ENCODE measurements at regions not wholly inside any gene's neighbourhood (a gene's known extent, or its start where the extent isn't known, plus 50 kb on each side); places are given as distances from the start of the nearest gene placed in this dataset.

- Histone ChIP-seq H3K9me3 (no peaks in the 10 kb centered on the region), H3K27ac (no peak overlapping the region), H3K27me3 (no peaks in the 10 kb centered on the region), H3K4me1 (no peaks in the 10 kb centered on the region), H3K4me3 (no peak overlapping the region), H3K36me3 (no peaks in the 10 kb centered on the region)
- TF ChIP-seq CTCF (IDR thresholded peaks at IDR 0.05) = no peak
- DNase-seq (no peak), ATAC-seq (no peak), FAIRE-seq (no peak)
- 77 to 86% methylated on average over 5 of the region's 5 CpGs for WGBS, 2 donors
- intact Hi-C loops (cut with DNase I) = no loop called here
Measured at GRCh38 chr20:52012079-52012478, 179.5 kb downstream of the ZFP64 start.

- no peaks in the 10 kb centered on the region for H3K36me3 ChIP-seq
- DNase-seq (no peak), ATAC-seq (no peak), FAIRE-seq (no peak)
- TF ChIP-seq CTCF (IDR thresholded peaks at IDR 0.05) = no peak
- intact Hi-C loops (cut with DNase I) = no loop called here
- H3K4me1 ChIP-seq = no peaks in the 10 kb centered on the region
- 77 to 80% methylated on average over 3 of the region's 3 CpGs for WGBS, 2 donors
- H3K9me3 ChIP-seq = no peaks in the 10 kb centered on the region
- no peaks in the 10 kb centered on the region for H3K27me3 ChIP-seq
- H3K4me3 ChIP-seq = no peak overlapping the region
- H3K27ac ChIP-seq = no peak overlapping the region
Measured at GRCh38 chr20:52011093-52011492, 180.5 kb downstream of the ZFP64 start.

GRCh38 chr20:52010541-52010940, 181.0 kb downstream of the ZFP64 start:
- 68 to 75% methylated on average over 11 of the region's 11 CpGs for WGBS, 2 donors
- Histone ChIP-seq H3K27me3 (no peaks in the 10 kb centered on the region), H3K4me1 (no peaks in the 10 kb centered on the region), H3K9me3 (no peaks in the 10 kb centered on the region), H3K36me3 (no peaks in the 10 kb centered on the region), H3K27ac (no peak overlapping the region), H3K4me3 (no peak overlapping the region)
- no peak for TF ChIP-seq CTCF (IDR thresholded peaks at IDR 0.05)
- intact Hi-C loops (cut with DNase I) = no loop called here
- FAIRE-seq (no peak), ATAC-seq (no peak), DNase-seq (no peak)

GRCh38 chr20:52008874-52009273, 182.7 kb downstream of the ZFP64 start:
- 94 to 96% methylated on average over 6 of the region's 6 CpGs for WGBS, 2 donors
- no peaks in the 10 kb centered on the region for H3K36me3 ChIP-seq
- no peak for DNase-seq
- intact Hi-C loops (cut with DNase I) = no loop called here
- no peak overlapping the region for H3K4me3 ChIP-seq
- H3K9me3 ChIP-seq = no peaks in the 10 kb centered on the region
- no peaks in the 10 kb centered on the region for H3K4me1 ChIP-seq
- no peak overlapping the region for H3K27ac ChIP-seq
- no peak for ATAC-seq
- no peak for TF ChIP-seq CTCF (IDR thresholded peaks at IDR 0.05)
- FAIRE-seq = no peak
- no peaks in the 10 kb centered on the region for H3K27me3 ChIP-seq

- no peak overlapping the region for H3K27ac ChIP-seq
- H3K4me1 ChIP-seq = no peaks in the 10 kb centered on the region
- no peak overlapping the region for H3K4me3 ChIP-seq
- no peak for DNase-seq
- peak in 1 of 4 donors; percentile 25 for ATAC-seq
- no peak for FAIRE-seq
- H3K36me3 ChIP-seq = no peaks in the 10 kb centered on the region
- WGBS, 2 donors = 60 to 65% methylated on average over 3 of the region's 3 CpGs
- H3K27me3 ChIP-seq = no peaks in the 10 kb centered on the region
- H3K9me3 ChIP-seq = no peaks in the 10 kb centered on the region
- intact Hi-C loops (cut with DNase I) = no loop called here
- TF ChIP-seq CTCF (IDR thresholded peaks at IDR 0.05) = no peak
Measured at GRCh38 chr20:52004715-52005114, 186.9 kb downstream of the ZFP64 start.
